GM19372 (cell line): ENCODE measurements at regions not wholly inside any gene's neighbourhood (a gene's known extent, or its start where the extent isn't known, plus 50 kb on each side); places are given as distances from the start of the nearest gene placed in this dataset.
"Not testable (repeated sequence)": the region's sequence is repeated elsewhere in the genome, so short reads cannot be mapped to it uniquely, and the experiment has no call there.

Source experiments
- ATAC-seq: cut with Tn5 transposase; IDR thresholded peaks from one replicate; pipeline ENCODE4 v1.9.1; 2021; ENCODE audit warnings: mild to moderate bottlenecking, low read depth, moderate library complexity; ENCODE audit not compliant: unreplicated experiment

DNA sequence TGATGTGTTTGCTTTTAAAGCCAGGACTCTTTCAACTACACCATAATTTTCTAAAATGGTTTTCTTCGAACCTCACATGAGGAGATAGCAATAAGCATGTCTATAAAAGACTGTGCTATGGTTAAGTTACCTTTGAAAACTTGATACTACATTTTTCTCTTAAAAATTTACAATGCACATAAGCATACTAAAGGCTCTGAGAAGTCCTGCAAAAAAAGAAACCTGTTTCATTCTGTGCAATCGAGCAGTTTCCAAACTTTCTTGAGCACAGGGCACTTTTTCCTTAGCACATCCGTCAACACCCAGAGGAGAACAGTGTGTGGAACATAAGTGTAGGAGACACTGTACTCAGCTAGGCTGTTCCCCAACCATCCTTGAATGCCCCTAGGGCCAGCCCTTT lies 144.1 kb upstream of the ARHGAP20 start:
- ATAC-seq, result no peak

DNA sequence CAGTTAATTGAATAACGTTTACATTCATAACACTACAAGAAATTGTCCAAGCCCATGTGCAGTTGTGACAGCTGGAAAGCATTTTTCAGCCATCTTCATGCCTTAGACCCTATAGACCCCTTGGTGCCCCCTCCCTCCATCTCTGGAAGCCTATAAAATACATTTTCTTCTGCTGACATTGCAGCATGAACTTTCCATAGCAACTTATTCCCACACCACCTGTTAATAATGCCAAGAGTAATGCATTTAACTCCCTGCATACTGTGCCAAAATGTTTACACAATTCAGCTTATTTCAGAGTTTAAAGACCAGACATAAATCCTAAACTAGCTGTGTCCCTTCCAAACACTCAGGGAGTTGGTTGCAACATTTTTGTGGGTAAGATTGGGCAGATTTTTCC lies 143.0 kb upstream of the ARHGAP20 start:
- ATAC-seq, result no peak

GRCh38 chr11:110852921-110853490 lies 140.8 kb upstream of the ARHGAP20 start:
- ATAC-seq, result no peak

GRCh38 chr11:110850846-110851245 lies 138.6 kb upstream of the ARHGAP20 start:
- no peak for ATAC-seq

- not testable (repeated sequence) for ATAC-seq
Observed at GRCh38 chr11:110843053-110843452, 130.8 kb upstream of the ARHGAP20 start.

DNA sequence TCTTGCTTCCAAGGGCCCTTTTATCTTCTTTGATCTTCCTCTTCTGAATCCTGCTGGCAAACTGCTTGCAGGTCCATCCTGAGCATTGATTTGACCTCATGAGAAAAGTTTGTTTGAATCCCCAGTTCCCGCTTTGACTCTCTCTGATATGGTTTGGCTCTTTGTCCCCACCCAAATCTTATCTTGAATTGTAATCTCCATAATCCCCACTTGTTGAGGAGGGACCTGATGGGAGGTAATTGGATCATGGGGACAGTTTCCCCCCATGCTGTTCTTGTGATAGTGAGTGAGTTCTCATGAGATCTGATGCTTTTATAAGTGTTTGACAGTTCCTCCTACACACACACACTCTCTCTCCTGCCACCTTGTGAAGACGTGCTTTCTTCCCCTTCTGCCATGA lies 126.6 kb upstream of the ARHGAP20 start:
- no peak for ATAC-seq

- ATAC-seq, result no peak
Observed at GRCh38 chr11:110837603-110838002, 125.4 kb upstream of the ARHGAP20 start.

DNA sequence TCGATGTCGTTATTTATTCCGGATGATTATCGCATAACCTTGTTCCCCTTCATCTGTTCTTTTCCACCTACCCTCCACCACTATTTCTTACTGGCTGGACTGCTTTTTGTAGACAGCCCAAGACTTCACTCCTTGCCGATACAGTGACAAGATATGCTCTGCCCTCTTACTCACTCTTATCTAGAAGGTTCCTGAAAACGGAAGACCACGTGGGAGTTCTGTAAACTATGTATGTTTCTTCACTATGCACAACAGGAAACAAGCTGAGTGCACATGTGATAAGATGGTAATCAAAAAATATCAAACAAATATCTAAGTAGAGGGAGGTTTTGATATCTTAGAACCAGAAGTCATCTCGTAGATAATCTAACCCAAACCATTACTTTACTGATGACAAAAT lies 122.9 kb upstream of the ARHGAP20 start:
- ATAC-seq, result no peak

DNA sequence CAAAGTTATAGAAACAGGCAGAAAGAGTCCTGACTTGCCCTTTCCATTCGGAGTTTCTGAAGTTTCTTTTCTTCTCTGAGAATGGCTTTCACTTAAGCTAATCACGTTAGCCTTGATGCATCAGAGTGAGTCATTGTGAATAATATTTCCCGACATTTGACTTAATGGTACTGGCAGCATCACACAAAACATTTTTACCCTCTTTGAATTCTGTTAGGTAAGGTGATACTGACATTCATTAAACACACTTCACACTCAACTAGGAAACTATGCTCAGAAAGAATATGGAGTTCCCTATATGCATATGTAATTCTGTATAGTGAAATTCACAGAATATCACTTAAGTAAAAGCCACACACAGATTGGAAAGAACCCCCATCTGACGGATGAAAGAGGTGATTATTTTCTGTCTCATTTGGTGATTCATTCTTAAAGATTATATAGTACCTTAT lies 120.8 kb upstream of the ARHGAP20 start:
- no peak for ATAC-seq

DNA sequence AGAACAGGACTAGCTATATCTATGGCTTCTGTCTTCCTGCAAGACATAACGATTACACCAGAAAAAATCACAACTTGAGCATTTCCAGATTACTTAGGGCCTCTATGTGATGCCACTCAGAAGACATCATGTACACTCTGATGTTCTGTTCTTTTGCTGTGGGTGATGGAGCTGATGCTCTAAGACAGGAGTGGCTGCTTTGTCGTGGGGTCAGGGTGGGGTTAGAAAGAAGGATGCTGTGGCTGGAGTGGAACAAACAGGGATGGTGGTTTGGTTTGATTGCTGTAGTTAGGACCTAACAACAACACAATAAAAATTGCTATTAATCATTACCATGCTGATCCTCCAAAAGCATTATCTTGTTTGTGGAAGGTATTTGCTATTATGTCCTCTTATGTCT lies 120.3 kb upstream of the ARHGAP20 start:
- no peak for ATAC-seq

DNA sequence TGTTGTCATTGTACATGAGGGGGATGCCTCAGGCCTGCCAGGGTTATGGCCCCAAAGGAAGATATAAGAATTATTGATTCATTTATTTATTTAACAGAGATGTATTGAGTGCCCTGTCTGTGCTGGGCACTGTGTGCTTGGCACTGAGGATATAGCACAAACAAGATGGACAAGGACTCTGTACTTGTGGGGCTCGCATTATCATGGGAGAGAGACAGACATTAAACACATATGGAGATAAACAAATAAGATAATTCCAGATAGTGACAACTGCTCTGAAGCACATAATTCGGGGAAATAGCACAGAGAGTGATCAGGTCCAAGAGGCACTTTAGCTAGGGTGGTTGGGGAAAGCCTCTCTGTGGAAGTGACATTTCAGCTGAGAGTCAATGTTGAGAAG lies 119.8 kb upstream of the ARHGAP20 start:
- no peak for ATAC-seq

DNA sequence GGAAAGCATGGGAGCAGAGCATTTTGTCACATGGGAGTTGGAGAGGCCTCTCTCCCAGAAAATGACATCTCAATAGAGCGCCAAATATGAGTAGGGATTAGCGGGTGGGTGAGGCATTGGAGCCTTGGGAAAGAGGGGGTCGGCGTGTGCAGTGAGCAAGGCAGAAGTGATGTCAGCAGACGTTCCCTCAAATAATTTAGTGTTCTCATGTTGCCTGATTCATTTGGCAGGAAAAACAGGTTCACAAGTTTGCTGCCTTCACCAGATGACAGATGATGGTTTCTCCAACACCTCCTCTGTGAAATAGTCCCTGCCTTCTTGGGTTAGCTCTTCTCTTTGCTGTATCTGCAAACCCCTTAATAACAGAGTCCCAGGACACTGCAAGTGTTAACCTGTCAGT lies 118.5 kb upstream of the ARHGAP20 start:
- ATAC-seq, result no peak

- no peak for ATAC-seq
Observed at GRCh38 chr11:110830344-110830743, 118.1 kb upstream of the ARHGAP20 start.

DNA sequence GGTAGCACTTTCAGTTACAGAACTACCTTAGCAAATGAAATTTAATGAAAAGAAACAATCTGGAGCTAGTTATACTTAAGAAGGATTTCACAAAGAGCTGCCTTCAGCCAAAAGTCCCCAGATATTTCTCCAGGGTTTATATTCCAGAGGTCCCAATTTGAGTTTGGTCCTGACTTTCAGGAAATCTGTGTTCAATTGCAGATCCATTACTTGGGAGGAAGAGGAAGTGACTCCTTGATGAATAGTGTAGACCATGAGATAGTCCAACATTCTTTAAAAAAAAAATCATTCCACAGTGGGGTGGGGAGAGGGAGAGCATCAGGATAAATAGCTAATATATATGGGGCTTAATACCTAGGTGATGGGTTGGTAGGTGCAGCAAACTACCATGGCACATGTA lies 117.6 kb upstream of the ARHGAP20 start:
- ATAC-seq, result no peak

- no peak for ATAC-seq
Observed at GRCh38 chr11:110828086-110828485, 115.8 kb upstream of the ARHGAP20 start.

DNA sequence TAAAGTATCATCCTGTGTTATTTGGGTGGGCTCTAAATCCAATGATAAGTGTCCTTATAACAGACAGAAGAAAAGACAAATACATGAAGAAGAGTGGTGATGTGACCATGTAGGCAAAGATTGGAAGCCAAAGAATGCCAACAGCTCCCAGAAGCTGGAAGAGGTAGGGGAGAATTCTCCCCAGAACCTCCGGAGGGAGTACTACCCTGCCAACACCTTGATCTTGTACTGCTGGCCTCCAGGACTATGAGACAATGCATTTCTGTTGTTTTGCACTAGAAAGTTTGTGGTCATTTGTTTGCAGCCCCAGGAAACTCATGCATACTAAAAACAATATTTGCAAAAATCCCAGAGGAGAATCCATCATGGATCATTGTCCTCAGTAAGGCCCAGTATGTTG lies 115.0 kb upstream of the ARHGAP20 start:
- no peak for ATAC-seq

- ATAC-seq, result no peak
Observed at GRCh38 chr11:110824912-110825620, 112.8 kb upstream of the ARHGAP20 start.

- no peak for ATAC-seq
Observed at GRCh38 chr11:110818032-110818687, 105.9 kb upstream of the ARHGAP20 start.

GRCh38 chr11:110812086-110812733 lies 100.0 kb upstream of the ARHGAP20 start:
- no peak for ATAC-seq

DNA sequence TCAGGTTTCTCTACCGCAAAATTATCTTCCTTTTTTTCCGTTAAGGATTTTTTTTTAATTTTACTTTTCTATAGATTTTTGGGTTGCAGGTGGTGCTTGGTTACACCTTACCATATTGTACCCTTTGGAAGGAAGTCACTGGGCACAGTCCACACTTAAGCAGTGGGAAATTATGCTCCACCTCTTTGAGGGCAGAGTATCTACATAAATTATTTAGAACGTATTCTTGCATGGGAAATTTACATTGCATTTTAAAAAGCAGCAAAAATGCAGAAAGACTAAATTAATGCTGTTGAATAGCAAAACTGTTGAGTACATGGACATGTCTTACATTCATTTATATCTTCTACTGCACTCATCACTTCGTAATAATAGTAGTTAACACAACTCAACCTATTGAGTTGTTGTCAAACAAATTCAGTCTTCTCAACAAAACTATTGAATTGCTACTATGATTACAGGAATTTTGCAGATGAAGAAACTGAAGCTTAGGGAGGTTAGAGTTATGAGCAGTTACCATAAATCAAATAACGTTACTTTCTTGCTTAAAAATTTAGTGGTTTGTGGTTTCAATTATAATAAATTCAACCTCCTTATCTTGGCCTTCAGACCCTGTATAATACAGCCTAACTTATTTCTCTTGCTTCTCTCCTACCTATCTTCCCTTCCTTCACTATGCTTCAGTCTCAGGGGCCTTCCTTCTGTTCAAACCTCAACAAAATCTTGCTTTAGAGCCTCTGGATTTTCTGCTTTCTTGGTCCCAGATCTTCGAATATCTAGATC lies 97.4 kb upstream of the ARHGAP20 start:
- ATAC-seq, result no peak

GRCh38 chr11:110808248-110808647 lies 96.0 kb upstream of the ARHGAP20 start:
- no peak for ATAC-seq
